GM18873 (cell line): ENCODE measurements at regions not wholly inside any gene's neighbourhood (a gene's known extent, or its start where the extent isn't known, plus 50 kb on each side); places are given as distances from the start of the nearest gene placed in this dataset.

Experiments
- ATAC-seq: cut with Tn5 transposase; IDR thresholded peaks from one replicate; pipeline ENCODE4 v1.9.1; 2021; ENCODE audit warnings: mild to moderate bottlenecking, moderate library complexity, moderate number of reproducible peaks; ENCODE audit not compliant: unreplicated experiment, low FRiP score

GRCh38 chr5:93123127-93123526 lies 457.9 kb downstream of the NR2F1-AS1 start:
- no peak for ATAC-seq

DNA sequence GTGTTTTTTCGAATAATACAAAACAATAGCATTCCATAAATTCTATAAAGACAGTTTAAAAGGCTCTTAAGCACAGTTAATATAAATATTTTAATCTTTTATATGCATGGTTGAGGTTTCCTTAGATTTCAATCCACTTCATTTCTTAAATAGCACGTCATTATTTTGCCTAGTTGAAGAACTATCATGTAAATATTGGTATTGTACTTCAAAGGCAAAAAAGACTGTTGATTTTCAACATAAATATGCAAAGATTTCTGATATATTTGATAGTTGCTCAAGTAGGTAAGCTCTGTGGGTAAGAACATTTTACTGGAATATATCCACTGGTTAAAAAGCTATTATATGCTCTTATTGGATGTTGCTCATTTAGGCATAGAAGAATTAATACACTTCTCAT lies 458.6 kb downstream of the NR2F1-AS1 start:
- ATAC-seq = no peak

GRCh38 chr5:93120771-93121170 lies 460.2 kb downstream of the NR2F1-AS1 start:
- ATAC-seq = no peak

GRCh38 chr5:93120051-93120450 lies 461.0 kb downstream of the NR2F1-AS1 start:
- no peak for ATAC-seq

GRCh38 chr5:93117751-93118531 lies 463.1 kb downstream of the NR2F1-AS1 start:
- no peak for ATAC-seq

DNA sequence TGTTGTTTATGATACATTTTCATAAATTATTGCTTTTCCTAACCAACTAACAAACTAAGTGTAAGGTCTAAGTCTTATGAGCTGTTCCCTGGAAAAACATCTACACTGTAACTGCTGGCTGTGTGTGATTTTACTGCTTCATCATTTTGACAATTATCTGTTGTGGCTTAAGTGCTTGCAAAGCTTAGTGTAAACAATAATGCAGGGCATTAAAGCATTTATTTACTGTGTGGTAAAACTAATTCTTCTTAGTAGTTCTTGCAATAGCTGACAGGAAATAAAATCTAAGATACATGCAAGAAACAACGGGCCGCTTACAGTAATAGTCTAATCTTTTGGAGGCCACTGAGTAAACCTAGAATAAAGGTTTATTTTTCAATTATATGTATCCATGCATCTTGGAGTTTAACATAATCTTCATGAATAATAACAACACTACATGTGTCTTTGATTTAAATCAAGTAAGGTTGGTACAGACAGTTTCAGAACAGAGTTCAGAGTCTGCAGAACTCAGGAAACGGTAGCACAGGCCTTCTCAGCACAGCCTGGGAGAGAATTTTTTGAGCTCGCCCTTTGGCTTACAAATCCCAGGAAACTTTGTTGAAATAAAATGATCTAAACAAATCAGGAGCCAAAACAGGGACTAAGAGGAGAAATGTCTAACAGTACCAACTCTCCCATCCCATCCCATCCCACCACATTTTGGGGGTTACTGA lies 473.1 kb downstream of the NR2F1-AS1 start:
- ATAC-seq = no peak

DNA sequence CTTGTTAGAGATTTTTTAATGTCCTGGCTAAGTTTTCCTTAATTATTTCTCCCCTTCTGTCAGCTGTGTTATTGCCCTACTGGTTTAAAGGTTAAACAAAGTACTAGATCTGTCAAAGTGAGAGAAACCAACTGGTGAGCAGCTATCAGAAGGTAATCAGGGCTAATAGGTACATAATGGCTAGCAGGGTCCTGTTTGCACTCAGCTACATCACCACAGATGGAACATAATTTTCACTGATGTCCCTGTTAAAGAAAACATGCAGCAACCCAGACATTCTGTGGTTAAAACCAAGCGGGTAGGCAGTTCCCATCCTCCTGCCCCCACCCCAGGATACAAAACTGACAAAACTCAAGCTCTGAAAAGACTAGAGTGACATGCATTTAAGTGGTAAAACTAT lies 473.9 kb downstream of the NR2F1-AS1 start:
- ATAC-seq = no peak

DNA sequence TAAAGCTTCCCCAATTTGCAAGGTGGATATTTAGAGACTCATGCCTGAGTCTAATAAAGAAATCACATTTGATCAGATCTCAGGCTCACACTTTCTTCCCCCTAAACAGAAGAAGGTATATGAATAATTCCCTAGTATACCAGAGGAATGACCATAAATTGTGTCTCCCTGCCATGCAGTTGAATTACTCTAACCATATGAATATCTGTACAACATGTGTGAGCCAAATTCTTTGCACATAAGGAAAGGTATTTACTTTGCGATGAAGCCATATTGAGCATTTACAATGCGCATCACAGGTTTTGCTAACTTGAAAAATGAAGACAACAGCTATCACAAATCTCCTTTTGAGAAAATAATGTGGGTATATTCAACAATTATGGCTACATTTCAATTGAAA lies 479.4 kb downstream of the NR2F1-AS1 start:
- no peak for ATAC-seq

DNA sequence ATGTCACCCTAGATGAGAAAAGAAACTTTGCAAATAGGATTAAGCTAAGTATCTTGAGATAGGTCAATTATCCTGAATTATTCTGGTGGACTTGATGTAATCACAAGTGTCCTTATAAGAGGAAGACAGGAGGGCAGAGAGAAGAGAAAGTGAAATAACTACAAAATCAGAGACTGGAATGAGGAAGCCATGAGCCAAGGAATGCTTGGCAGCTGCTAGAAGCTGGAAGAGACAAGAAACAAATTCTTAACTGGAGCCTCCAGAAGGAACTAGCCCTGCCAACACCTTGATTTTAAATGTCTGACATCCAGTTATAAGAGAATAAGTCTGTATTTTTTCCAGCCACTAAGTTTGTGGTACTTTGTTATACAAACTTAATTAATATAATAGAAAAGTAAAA lies 480.0 kb downstream of the NR2F1-AS1 start:
- ATAC-seq = no peak

- ATAC-seq = no peak
Observed at GRCh38 chr5:93100428-93100827, 480.6 kb downstream of the NR2F1-AS1 start.

DNA sequence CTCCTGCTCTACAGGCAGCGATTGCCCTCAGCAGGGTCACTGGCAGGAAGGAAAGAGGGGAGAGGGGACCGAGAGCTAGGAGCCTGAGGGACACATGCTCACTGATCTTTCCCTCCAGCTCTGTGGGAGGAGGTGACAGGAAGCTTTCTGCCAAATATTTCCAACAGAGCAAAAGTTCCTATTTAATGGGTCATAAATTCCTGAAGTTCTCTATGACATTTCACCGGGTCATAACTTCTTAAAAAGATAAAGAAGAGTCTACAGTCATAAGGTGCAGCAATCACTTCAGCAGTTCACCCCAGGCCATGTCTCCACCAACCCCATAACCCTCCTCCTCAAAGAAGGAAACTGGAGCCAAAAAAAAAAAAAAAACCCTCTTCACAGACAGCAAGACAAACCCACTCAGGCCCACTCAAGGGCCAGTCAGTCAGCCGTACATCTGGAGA lies 481.1 kb downstream of the NR2F1-AS1 start:
- no peak for ATAC-seq

- no peak for ATAC-seq
Observed at GRCh38 chr5:93096561-93096960, 484.5 kb downstream of the NR2F1-AS1 start.

GRCh38 chr5:93092349-93093105 lies 488.5 kb downstream of the NR2F1-AS1 start:
- no peak for ATAC-seq

GRCh38 chr5:93090698-93091097 lies 490.3 kb downstream of the NR2F1-AS1 start:
- ATAC-seq = no peak

GRCh38 chr5:93088592-93089389 lies 492.2 kb downstream of the NR2F1-AS1 start:
- ATAC-seq = no peak

- no peak for ATAC-seq
Observed at GRCh38 chr5:93087326-93087725, 493.7 kb downstream of the NR2F1-AS1 start.

GRCh38 chr5:93082981-93083380 lies 498.0 kb downstream of the NR2F1-AS1 start:
- ATAC-seq = no peak

DNA sequence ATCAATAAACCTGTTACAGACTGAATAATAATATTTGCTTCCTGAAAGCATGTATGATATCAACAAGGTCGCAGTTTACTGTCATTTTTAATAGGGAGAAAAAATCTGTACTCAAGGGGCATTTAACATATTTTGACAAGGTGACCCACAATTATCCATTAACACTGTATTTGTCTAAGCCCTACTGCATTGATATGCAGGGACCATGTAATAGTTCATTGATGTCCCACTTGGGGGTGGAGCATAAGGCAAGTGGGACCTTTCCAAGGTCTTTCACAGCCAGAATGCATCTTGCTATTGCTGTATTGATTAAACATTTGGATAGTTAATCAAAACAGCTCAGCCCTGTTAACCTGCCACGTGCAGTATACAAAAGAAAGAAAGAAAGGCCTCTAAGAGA lies 502.0 kb downstream of the NR2F1-AS1 start:
- ATAC-seq = no peak

DNA sequence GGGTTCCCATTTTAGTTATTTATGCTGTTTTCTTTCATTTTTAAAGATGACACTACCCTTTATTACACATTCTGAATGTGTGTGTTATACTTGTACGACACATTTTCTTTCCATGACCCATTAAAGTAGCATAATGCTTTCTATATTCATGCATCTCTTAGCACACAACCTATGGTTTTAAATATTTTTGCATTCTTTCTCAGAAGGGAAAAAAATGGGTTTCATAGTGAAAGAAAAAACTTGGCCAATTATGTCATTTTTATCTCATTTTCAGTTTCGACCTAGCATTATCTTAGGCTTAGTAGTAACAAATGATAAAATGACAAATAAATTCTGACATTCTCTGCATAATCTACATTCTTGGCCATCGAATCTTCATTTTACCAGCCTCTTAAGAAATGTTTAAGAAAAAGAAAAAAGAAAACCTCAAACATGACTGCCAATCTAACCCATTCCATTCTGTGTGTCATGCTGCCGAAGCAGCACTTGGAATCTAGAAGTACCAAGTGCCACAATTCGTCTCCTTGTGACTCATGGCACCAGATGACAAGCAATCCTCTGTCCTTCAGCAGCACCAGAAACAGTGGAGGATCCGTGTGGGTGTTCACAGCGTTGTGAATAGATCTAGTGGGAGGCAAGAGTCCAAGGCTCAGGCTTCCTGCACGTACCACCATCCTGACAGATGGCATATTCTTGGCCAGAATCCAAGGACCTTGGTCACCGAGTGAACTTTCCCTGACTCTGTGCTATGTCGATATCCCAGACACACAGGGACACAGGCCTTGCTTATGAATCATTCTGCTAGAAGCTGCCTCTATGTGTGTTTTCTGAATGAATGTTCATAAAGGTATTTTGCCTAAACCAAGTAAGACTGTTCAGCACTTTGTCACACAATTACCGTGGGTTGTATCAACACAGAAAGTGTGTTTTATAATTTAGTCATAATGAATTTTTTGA lies 502.7 kb downstream of the NR2F1-AS1 start:
- no peak for ATAC-seq
